Smooth muscle cell of the brain vasculature (primary cell): ENCODE measurements at regions not wholly inside any gene's neighbourhood (a gene's known extent, or its start where the extent isn't known, plus 50 kb on each side); places are given as distances from the start of the nearest gene placed in this dataset.

ENCODE experiments used
- DNase-seq: peaks from one replicate; pipeline ENCODE4 v3.0.0-alpha.2; 2012; ENCODE audit warnings: low read depth, low spot score

- no peak for DNase-seq
Observed at GRCh38 chr1:39136638-39137037, 67.9 kb upstream of the MACF1 start.

GRCh38 chr1:39139723-39140360 lies 64.7 kb upstream of the MACF1 start:
- no peak for DNase-seq

GRCh38 chr1:39141925-39142324 lies 62.6 kb upstream of the MACF1 start:
- DNase-seq, result no peak

- DNase-seq, result no peak
Observed at GRCh38 chr1:39142401-39143060, 62.0 kb upstream of the MACF1 start.

- no peak for DNase-seq
Observed at GRCh38 chr1:39144924-39145323, 59.6 kb upstream of the MACF1 start.

GRCh38 chr1:39145331-39145965 lies 59.0 kb upstream of the MACF1 start:
- DNase-seq, result no peak

- DNase-seq, result no peak
Observed at GRCh38 chr1:39146681-39147080, 57.8 kb upstream of the MACF1 start.

GRCh38 chr1:39147099-39148025 lies 57.1 kb upstream of the MACF1 start:
- no peak for DNase-seq

GRCh38 chr1:39148942-39149341 lies 55.6 kb upstream of the MACF1 start:
- DNase-seq, result no peak

- DNase-seq, result no peak
Observed at GRCh38 chr1:39149509-39149908, 55.0 kb upstream of the MACF1 start.

GRCh38 chr1:39150779-39151178 lies 53.7 kb upstream of the MACF1 start:
- no peak for DNase-seq

- DNase-seq, result no peak
Observed at GRCh38 chr1:39151267-39151666, 53.2 kb upstream of the MACF1 start.

GRCh38 chr1:39152923-39153322 lies 51.6 kb upstream of the MACF1 start:
- no peak for DNase-seq

GRCh38 chr1:39153684-39154083 lies 50.8 kb upstream of the MACF1 start:
- no peak for DNase-seq

GRCh38 chr1:39154553-39155421 lies 49.7 kb upstream of the MACF1 start:
- DNase-seq, result no peak
